Sciatic nerve (tissue), 2 donors: ENCODE measurements at regions not wholly inside any gene's neighbourhood (a gene's known extent, or its start where the extent isn't known, plus 50 kb on each side); places are given as distances from the start of the nearest gene placed in this dataset.
"Not testable (repeated sequence)": the region's sequence is repeated elsewhere in the genome, so short reads cannot be mapped to it uniquely, and the experiment has no call there.

ENCODE experiments used
- ATAC-seq: fragments of 200-7000 bp; cut with Tn5 transposase; one replicate; pipeline ENCODE4 v1.9.1; 2020; ENCODE audit warnings: mild to moderate bottlenecking, moderate library complexity
- DNase-seq: peaks from one replicate; pipeline ENCODE4 v3.0.0-alpha.2; 2020; ENCODE audit warnings: low spot score
- intact Hi-C: fragments of 100-400 bp; cut with DNase I; formaldehyde crosslinking; loops from one replicate; pipeline ENCODE4 v1.14.2; 2022
- donor health status: DM: no; HTN: no; CAD: no.
- donor health status: DM: no; HTN: no; CAD: no.

GRCh38 chr7:69052447-69052846 lies 545.8 kb upstream of the AUTS2 start:
- ATAC-seq (no peak), DNase-seq (no peak)
- intact Hi-C loops = no loop called here

GRCh38 chr7:69060516-69060915 lies 537.8 kb upstream of the AUTS2 start:
- DNase-seq (no peak), ATAC-seq (no peak)
- intact Hi-C loops = no loop called here

- ATAC-seq = no peak
- DNase-seq = no peak
- intact Hi-C loops = no loop called here
These were observed 536.1 kb upstream of the AUTS2 start for GRCh38 chr7:69062020-69062765.

GRCh38 chr7:69067397-69067796 lies 530.9 kb upstream of the AUTS2 start:
- DNase-seq (no peak), ATAC-seq (no peak)
- intact Hi-C loops = no loop called here

- intact Hi-C loops = no loop called here
- DNase-seq (no peak), ATAC-seq (no peak)
These were observed 527.8 kb upstream of the AUTS2 start for GRCh38 chr7:69070476-69070875.

- intact Hi-C loops = no loop called here
- DNase-seq (no peak), ATAC-seq (no peak)
These were observed 521.7 kb upstream of the AUTS2 start for GRCh38 chr7:69076566-69076965.

- ATAC-seq (peak; percentile 95), DNase-seq (peak; percentile 63)
- intact Hi-C loops = no loop called here
These were observed 519.1 kb upstream of the AUTS2 start for GRCh38 chr7:69078997-69079769.

GRCh38 chr7:69087281-69087680 lies 511.0 kb upstream of the AUTS2 start:
- ATAC-seq, DNase-seq, intact Hi-C loops: not testable (repeated sequence)

- DNase-seq (no peak), ATAC-seq (no peak)
- intact Hi-C loops = no loop called here
These were observed 510.1 kb upstream of the AUTS2 start for GRCh38 chr7:69088185-69088584.

- ATAC-seq = no peak
- DNase-seq = no peak
- intact Hi-C loops = no loop called here
These were observed 507.3 kb upstream of the AUTS2 start for GRCh38 chr7:69090936-69091335.

GRCh38 chr7:69091521-69091920 lies 506.8 kb upstream of the AUTS2 start:
- DNase-seq = no peak
- intact Hi-C loops = no loop called here
- ATAC-seq = no peak

- ATAC-seq (no peak), DNase-seq (no peak)
- intact Hi-C loops = no loop called here
These were observed 503.1 kb upstream of the AUTS2 start for GRCh38 chr7:69095127-69095526.

- ATAC-seq (no peak), DNase-seq (no peak)
- intact Hi-C loops = no loop called here
These were observed 502.6 kb upstream of the AUTS2 start for GRCh38 chr7:69095649-69096048.

GRCh38 chr7:69104023-69104422 lies 494.3 kb upstream of the AUTS2 start:
- no peak for ATAC-seq
- intact Hi-C loops = no loop called here
- DNase-seq = no peak

- no peak for DNase-seq
- intact Hi-C loops = no loop called here
- ATAC-seq = no peak
These were observed 493.2 kb upstream of the AUTS2 start for GRCh38 chr7:69105092-69105491.

- intact Hi-C loops = no loop called here
- DNase-seq (no peak), ATAC-seq (no peak)
These were observed 492.3 kb upstream of the AUTS2 start for GRCh38 chr7:69105981-69106380.

GRCh38 chr7:69106449-69106848 lies 491.8 kb upstream of the AUTS2 start:
- intact Hi-C loops, DNase-seq, ATAC-seq: not testable (repeated sequence)

- ATAC-seq, intact Hi-C loops: not testable (repeated sequence)
These were observed 491.3 kb upstream of the AUTS2 start for GRCh38 chr7:69106946-69107345.

GRCh38 chr7:69108097-69108496 lies 490.2 kb upstream of the AUTS2 start:
- ATAC-seq (no peak), DNase-seq (no peak)
- intact Hi-C loops = no loop called here

More at GRCh38 chr7:69106946-69107345, 491.3 kb upstream of the AUTS2 start:
- DNase-seq = not testable (repeated sequence)

GRCh38 chr7:69109246-69109645 lies 489.0 kb upstream of the AUTS2 start:
- intact Hi-C loops = no loop called here
- ATAC-seq (no peak), DNase-seq (no peak)
